MM.1S (cell line): ENCODE measurements at regions not wholly inside any gene's neighbourhood (a gene's known extent, or its start where the extent isn't known, plus 50 kb on each side); places are given as distances from the start of the nearest gene placed in this dataset.

Source experiments
- DNase-seq: peaks from one replicate; pipeline ENCODE4 v3.0.0-alpha.2; 2015
- H2AFZ ChIP-seq: fragments of 300-600 bp; sonication (generic); 2 replicates; pipeline ENCODE4 v1.6.0; 2016; ENCODE audit warnings: antibody characterized with exemption, low read length
- H3F3A ChIP-seq: fragments of 300-600 bp; sonication (generic); 2 replicates; pipeline ENCODE4 v1.6.1; 2016; ENCODE audit warnings: mild to moderate bottlenecking, antibody characterized with exemption, low read length, moderate library complexity, mixed read lengths; ENCODE audit not compliant: insufficient read depth
- H3K27ac ChIP-seq: fragments of 300-600 bp; sonication (generic); 2 replicates; pipeline ENCODE4 v1.5.1; 2016; ENCODE audit warnings: mild to moderate bottlenecking, low read length
- H3K27me3 ChIP-seq: fragments of 300-600 bp; sonication (generic); replicated peaks from 2 replicates; pipeline ENCODE4 v1.6.0; 2016; ENCODE audit warnings: low read length; ENCODE audit not compliant: insufficient read depth
- H3K36me3 ChIP-seq: fragments of 300-600 bp; sonication (generic); replicated peaks from 2 replicates; pipeline ENCODE4 v1.6.1; 2016; ENCODE audit warnings: mild to moderate bottlenecking, low read length, mixed read lengths; ENCODE audit not compliant: insufficient read depth
- H3K4me1 ChIP-seq: fragments of 300-600 bp; sonication (generic); 2 replicates; pipeline ENCODE4 v1.6.1; 2016; ENCODE audit warnings: low read length, mixed read lengths
- H3K4me2 ChIP-seq: fragments of 300-600 bp; sonication (generic); 2 replicates; pipeline ENCODE4 v1.6.0; 2016; ENCODE audit warnings: low read depth, low read length
- H3K4me3 ChIP-seq: fragments of 300-600 bp; sonication (generic); 2 replicates; pipeline ENCODE4 v1.5.1; 2016; ENCODE audit warnings: low read length, mixed read lengths
- H3K79me2 ChIP-seq: fragments of 300-600 bp; sonication (generic); 2 replicates; pipeline ENCODE4 v1.6.1; 2016; ENCODE audit warnings: mixed run types, low read length, mixed read lengths
- H3K9ac ChIP-seq: fragments of 300-600 bp; sonication (generic); 2 replicates; pipeline ENCODE4 v1.6.1; 2016; ENCODE audit warnings: low read length, mixed read lengths
- H3K9me2 ChIP-seq: fragments of 300-600 bp; sonication (generic); replicated peaks from 2 replicates; pipeline ENCODE4 v1.6.1; 2016; ENCODE audit warnings: mild to moderate bottlenecking, low read length, mixed read lengths; ENCODE audit not compliant: insufficient read depth
- H3K9me3 ChIP-seq: fragments of 300-600 bp; sonication (generic); replicated peaks from 2 replicates; pipeline ENCODE4 v1.6.1; 2016; ENCODE audit warnings: mild to moderate bottlenecking, low read length, mixed read lengths; ENCODE audit not compliant: insufficient read depth
- H4K20me1 ChIP-seq: fragments of 300-600 bp; sonication (generic); 2 replicates; pipeline ENCODE4 v1.6.1; 2016; ENCODE audit warnings: mild to moderate bottlenecking, low read length, moderate library complexity, mixed read lengths; ENCODE audit not compliant: insufficient read depth
- CTCF ChIP-seq: fragments of 300-600 bp; sonication (generic); IDR thresholded peaks from 2 replicates; pipeline ENCODE4 v1.5.1; 2016; ENCODE audit warnings: antibody characterized with exemption, low read length, mixed read lengths
- EZH2 ChIP-seq: fragments of 300-600 bp; sonication (generic); optimal IDR thresholded peaks from 2 replicates; pipeline ENCODE3; 2017; ENCODE audit warnings: low read depth, mild to moderate bottlenecking, antibody characterized with exemption, low read length, mixed read lengths
- EZH2phosphoT487 ChIP-seq: fragments of 300-600 bp; sonication (generic); IDR thresholded peaks from 2 replicates; pipeline ENCODE4 v1.6.1; 2018; ENCODE audit warnings: antibody characterized with exemption, low read length

- no peaks in the 10 kb centered on the region for H3K4me1 ChIP-seq
- no peak overlapping the region for H3K4me2 ChIP-seq
- no peaks in the 10 kb centered on the region for H3F3A ChIP-seq
- no peaks in the 10 kb centered on the region for H4K20me1 ChIP-seq
- H3K79me2 ChIP-seq: no peaks in the 10 kb centered on the region
- H2AFZ ChIP-seq: no peak overlapping the region
- H3K9ac ChIP-seq: no peak overlapping the region
- no peak for TF ChIP-seq CTCF
- no peak for TF ChIP-seq EZH2
- TF ChIP-seq EZH2phosphoT487: no peak
- H3K4me3 ChIP-seq: no peak overlapping the region
- no peaks in the 10 kb centered on the region for H3K27me3 ChIP-seq
- DNase-seq: no peak
- no peaks in the 10 kb centered on the region for H3K36me3 ChIP-seq
- H3K9me2 ChIP-seq: no peaks in the 10 kb centered on the region
- H3K9me3 ChIP-seq: no peaks in the 10 kb centered on the region
- H3K27ac ChIP-seq: no peak overlapping the region
Measured at GRCh38 chr13:22496803-22497508, 683.8 kb upstream of the SGCG start.

- Histone ChIP-seq H4K20me1 (no peaks in the 10 kb centered on the region), H3K4me2 (peak overlapping the region; percentile 59; the same call in 1 of the 2 replicates), H3K79me2 (no peaks in the 10 kb centered on the region), H2AFZ (peak overlapping the region; percentile 26; the same call in 1 of the 2 replicates), H3K9me2 (no peaks in the 10 kb centered on the region), H3K9ac (peak overlapping the region; percentile 15; the same call in 1 of the 2 replicates), H3K4me3 (peak overlapping the region; percentile 47), H3K27me3 (no peaks in the 10 kb centered on the region), H3K9me3 (no peaks in the 10 kb centered on the region), H3F3A (no peaks in the 10 kb centered on the region), H3K36me3 (no peaks in the 10 kb centered on the region), H3K27ac (no peak overlapping the region), H3K4me1 (no peaks in the 10 kb centered on the region)
- TF ChIP-seq EZH2phosphoT487: no peak
- no peak for DNase-seq
Measured at GRCh38 chr13:22497991-22498780, 682.6 kb upstream of the SGCG start.

GRCh38 chr13:22499919-22500318 lies 680.9 kb upstream of the SGCG start:
- Histone ChIP-seq H3K9me2 (no peaks in the 10 kb centered on the region), H4K20me1 (no peaks in the 10 kb centered on the region), H3K79me2 (no peaks in the 10 kb centered on the region), H3K27me3 (no peaks in the 10 kb centered on the region), H3K27ac (no peak overlapping the region), H3F3A (no peaks in the 10 kb centered on the region), H2AFZ (no peak overlapping the region), H3K4me3 (no peak overlapping the region), H3K4me2 (no peak overlapping the region), H3K9me3 (no peaks in the 10 kb centered on the region), H3K4me1 (no peaks in the 10 kb centered on the region), H3K9ac (no peak overlapping the region), H3K36me3 (no peaks in the 10 kb centered on the region)
- no peak for TF ChIP-seq EZH2phosphoT487
- TF ChIP-seq CTCF: no peak
- no peak for TF ChIP-seq EZH2
- no peak for DNase-seq
